AG04450 (cell line): ENCODE measurements at regions not wholly inside any gene's neighbourhood (a gene's known extent, or its start where the extent isn't known, plus 50 kb on each side); places are given as distances from the start of the nearest gene placed in this dataset.

Source experiments
- CTCF ChIA-PET: fragments of 300-600, 350-600 bp; formaldehyde crosslinking; extraction: SDS; loops from one replicate; lab custom pipeline; 2022; ENCODE audit warnings: antibody characterized with exemption, inconsistent platforms; lab: Charles Lee
- POLR2A ChIA-PET: fragments of 350-600 bp; formaldehyde crosslinking; extraction: SDS; loops from one replicate; lab custom pipeline; 2021; ENCODE audit warnings: antibody characterized with exemption, inconsistent platforms; lab: Yijun Ruan, JAX
- DNase-seq: peaks from one replicate; pipeline ENCODE4 v3.0.0-alpha.2; 2011; ENCODE audit warnings: low read depth, low spot score
- H3K27ac ChIP-seq: one replicate; pipeline ENCODE4 v1.5.1; 2012; ENCODE audit warnings: low read depth, low read length, control low read depth
- H3K27me3 ChIP-seq: one replicate; pipeline ENCODE4 v1.6.0; 2012; ENCODE audit warnings: low read length; ENCODE audit not compliant: control insufficient read depth, insufficient read depth
- H3K4me3 ChIP-seq: 2 replicates; pipeline ENCODE4 v1.5.1; 2011; ENCODE audit warnings: mild to moderate bottlenecking, low read depth, low read length, control low read depth
- H3K9me3 ChIP-seq: 2 replicates; pipeline ENCODE4 v1.5.1; 2012; ENCODE audit warnings: low read length; ENCODE audit not compliant: control insufficient read depth, insufficient read depth
- CTCF ChIP-seq: IDR thresholded peaks from 2 replicates; pipeline ENCODE4 v1.5.1; 2011; ENCODE audit warnings: low read depth, low read length, control low read depth, inconsistent platforms

- Histone ChIP-seq H3K9me3 (no peaks in the 10 kb centered on the region; the same call in 1 of the 2 replicates), H3K27me3 (no peaks in the 10 kb centered on the region), H3K4me3 (no peak overlapping the region), H3K27ac (no peak overlapping the region)
- CTCF ChIA-PET = no interaction called here
- no peak for TF ChIP-seq CTCF
- POLR2A ChIA-PET = no interaction called here
- no peak for DNase-seq
These were observed 726.4 kb downstream of the AMY1C start for GRCh38 chr1:104476126-104476525.

- Histone ChIP-seq H3K27ac (no peak overlapping the region), H3K4me3 (no peak overlapping the region), H3K9me3 (peaks cover 12% of the 10 kb centered on the region; the same call in 1 of the 2 replicates), H3K27me3 (no peaks in the 10 kb centered on the region)
- ChIA-PET POLR2A (no interaction called here), CTCF (no interaction called here)
- TF ChIP-seq CTCF = no peak
- no peak for DNase-seq
These were observed 738.8 kb downstream of the AMY1C start for GRCh38 chr1:104488296-104489015.

- ChIA-PET CTCF (no interaction called here), POLR2A (no interaction called here)
- no peak for DNase-seq
- Histone ChIP-seq H3K9me3 (no peaks in the 10 kb centered on the region; the same call in 1 of the 2 replicates), H3K27me3 (no peaks in the 10 kb centered on the region), H3K27ac (no peak overlapping the region), H3K4me3 (no peak overlapping the region)
- no peak for TF ChIP-seq CTCF
These were observed 776.6 kb downstream of the AMY1C start for GRCh38 chr1:104526158-104526795.

- Histone ChIP-seq H3K4me3 (no peak overlapping the region), H3K9me3 (no peaks in the 10 kb centered on the region), H3K27me3 (no peaks in the 10 kb centered on the region), H3K27ac (no peak overlapping the region)
- no peak for TF ChIP-seq CTCF
- no peak for DNase-seq
- POLR2A ChIA-PET = no interaction called here
- CTCF ChIA-PET = no interaction called here
These were observed 782.3 kb downstream of the AMY1C start for GRCh38 chr1:104531990-104532389.

GRCh38 chr1:104574620-104575019 lies 824.9 kb downstream of the AMY1C start:
- Histone ChIP-seq H3K4me3 (no peak overlapping the region), H3K9me3 (no peaks in the 10 kb centered on the region; the same call in none of the 2 replicates), H3K27ac (no peak overlapping the region), H3K27me3 (no peaks in the 10 kb centered on the region)
- POLR2A ChIA-PET = no interaction called here
- no peak for DNase-seq
- TF ChIP-seq CTCF = no peak
- CTCF ChIA-PET = no interaction called here
